Ovary (tissue), 7 donors: ENCODE measurements at regions not wholly inside any gene's neighbourhood (a gene's known extent, or its start where the extent isn't known, plus 50 kb on each side); places are given as distances from the start of the nearest gene placed in this dataset.

Experiments used
- DNase-seq, 5 donors: peaks; one replicate each; pipeline ENCODE4 v3.0.0-alpha.2; 2019 to 2020
- H3K27ac ChIP-seq, 2 donors: fragments of 200-600 bp; one replicate each; pipeline versions ENCODE4 v1.5.1 to v1.8.0; 2019 to 2022
- H3K27me3 ChIP-seq: fragments of 200-600 bp; one replicate; pipeline ENCODE4 v1.8.0; 2022
- H3K36me3 ChIP-seq: fragments of 200-600 bp; sonication (generic); one replicate; pipeline ENCODE4 v1.5.1; 2019
- H3K4me1 ChIP-seq: one replicate; pipeline ENCODE4 v1.8.1; 2013; ENCODE audit warnings: mild to moderate bottlenecking, moderate library complexity; ENCODE audit not compliant: insufficient read depth
- H3K4me3 ChIP-seq: fragments of 200-600 bp; sonication (generic); one replicate; pipeline ENCODE4 v1.5.1; 2017
- H3K9me3 ChIP-seq, 2 donors: fragments of 200-600 bp in 1 of 2; sonication (generic) in 1 of 2; one replicate each; pipeline versions ENCODE4 v1.5.1 to v1.8.1; 2013 to 2019; ENCODE audit warnings: mild to moderate bottlenecking in 1 of 2, moderate library complexity in 1 of 2
- CTCF ChIP-seq, 3 donors: fragments of 450-650 bp in 2 of 3; fragments of 200-600 bp in 1 of 3; IDR thresholded peaks; one replicate each; pipeline versions ENCODE4 v1.5.1 to v1.8.0; 2016 to 2022; ENCODE audit warnings: antibody characterized with exemption in 3 of 3, mild to moderate bottlenecking in 1 of 3
- EP300 ChIP-seq: sonication (generic); formaldehyde crosslinking; IDR thresholded peaks from one replicate; pipeline ENCODE4 v1.6.1; 2017; ENCODE audit warnings: antibody characterized with exemption
- POLR2A ChIP-seq: fragments of 450-650 bp; IDR thresholded peaks from one replicate; pipeline ENCODE4 v1.6.1; 2017; ENCODE audit warnings: antibody characterized with exemption, mild to moderate bottlenecking, moderate library complexity
- WGBS, 3 donors: extraction: QIAGEN DNeasy Blood & Tissue Kit in 1 of 3; methylation state at CpG; one replicate each; pipeline versions ENCODE4 v1.1.5 to v1.1.7; 2013 to 2017; 5-methylcytosine and 5-hydroxymethylcytosine counted together
- intact Hi-C, 4 donors: fragments of 100-400 bp; cut with DNase I; formaldehyde crosslinking; loops; one replicate each; pipeline versions ENCODE4 v1.11.0 to v1.15.1; 2022 to 2023
- donor health status: DM: no; HTN: no; CAD: no; lungs with moderate emphysema.
- donor health status: DM: no; HTN: no; CAD: no.
- donor health status: Bipolar disorder and iron deficiency.
- donor health status: DM: no; HTN: no; CAD: no.
- donor health status: DM: yes; HTN: yes; CAD: no.

DNA sequence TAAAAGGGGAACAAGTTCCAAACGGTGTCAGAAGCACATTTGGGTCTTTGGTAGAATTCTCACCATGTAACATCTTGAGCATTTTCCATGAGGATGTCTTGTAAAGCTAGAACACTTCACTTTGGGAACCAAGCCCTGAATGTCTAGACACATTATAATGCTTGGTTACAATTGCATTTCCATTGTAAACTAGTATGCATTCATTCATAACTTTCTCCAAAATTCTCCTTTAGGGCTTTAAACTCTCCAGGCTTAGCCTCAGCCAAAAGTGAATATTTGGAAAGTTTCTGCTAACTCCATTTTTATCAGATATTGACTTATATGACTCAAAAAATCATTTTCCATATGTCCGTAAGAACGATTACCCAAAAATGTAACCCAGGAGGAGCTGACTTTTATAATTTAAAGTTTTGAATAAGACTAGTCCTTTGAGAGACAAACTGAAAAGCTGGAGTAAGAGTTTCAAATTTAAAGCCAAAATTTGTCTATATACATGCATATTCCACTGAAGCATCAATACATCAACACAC is 1170.4 kb downstream of the EFNB2 start:
- Histone ChIP-seq H3K27ac (no peak overlapping the region), H3K9me3 (no peaks in the 10 kb centered on the region), H3K4me1 (no peaks in the 10 kb centered on the region), H3K27me3 (no peaks in the 10 kb centered on the region), H3K36me3 (no peaks in the 10 kb centered on the region), H3K4me3 (no peak overlapping the region)
- 82 to 88% (median 87%) methylated on average over 3 of the region's 3 CpGs for WGBS, 3 donors
- intact Hi-C loops, result no loop called here
- no peak for DNase-seq
- TF ChIP-seq POLR2A (no peak), EP300 (no peak), CTCF (IDR thresholded peaks at IDR 0.05) (no peak)

- no peak for DNase-seq
- no peaks in the 10 kb centered on the region for H3K4me1 ChIP-seq
- H3K27ac ChIP-seq, result no peak overlapping the region
- H3K4me3 ChIP-seq, result no peak overlapping the region
- intact Hi-C loops, result no loop called here
- TF ChIP-seq POLR2A (no peak), EP300 (no peak), CTCF (IDR thresholded peaks at IDR 0.05) (no peak)
- 34 to 39% (median 36%) methylated on average over 3 of the region's 3 CpGs for WGBS, 3 donors
- no peaks in the 10 kb centered on the region for H3K36me3 ChIP-seq
- H3K27me3 ChIP-seq, result no peaks in the 10 kb centered on the region
- H3K9me3 ChIP-seq, result no peaks in the 10 kb centered on the region
These were observed 1171.3 kb downstream of the EFNB2 start for GRCh38 chr13:105364191-105364590.

GRCh38 chr13:105363261-105364190 is 1171.9 kb downstream of the EFNB2 start:
- no peak for DNase-seq
- intact Hi-C loops, result no loop called here

DNA sequence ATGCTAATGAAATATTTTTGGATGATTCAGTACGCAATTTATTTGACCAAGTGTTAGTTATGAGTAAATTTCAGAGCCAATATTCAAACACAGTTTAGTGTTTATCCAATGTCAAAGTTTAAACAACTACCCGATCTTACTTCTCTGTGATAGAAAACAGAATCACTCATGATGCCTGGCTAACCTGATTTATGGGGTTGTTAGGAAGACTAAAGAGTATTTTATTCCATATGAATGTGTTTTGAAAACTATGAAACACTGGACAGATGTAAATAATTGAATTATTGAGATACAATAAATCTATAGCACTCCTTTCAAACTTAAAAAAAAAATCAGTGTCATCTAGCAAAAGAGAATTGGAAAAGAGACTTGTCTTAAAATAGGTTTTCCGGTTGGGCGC is 1181.8 kb downstream of the EFNB2 start:
- no peak overlapping the region for H3K4me3 ChIP-seq
- H3K9me3 ChIP-seq, result no peaks in the 10 kb centered on the region
- 69 to 80% (median 72%) methylated on average over 4 of the region's 4 CpGs for WGBS, 3 donors
- H3K27ac ChIP-seq, result no peak overlapping the region
- no peaks in the 10 kb centered on the region for H3K27me3 ChIP-seq
- H3K4me1 ChIP-seq, result no peaks in the 10 kb centered on the region
- TF ChIP-seq POLR2A (no peak), CTCF (IDR thresholded peaks at IDR 0.05) (no peak), EP300 (no peak)
- DNase-seq, result no peak
- H3K36me3 ChIP-seq, result no peaks in the 10 kb centered on the region
- intact Hi-C loops, result no loop called here

More at GRCh38 chr13:105363261-105364190, 1171.9 kb downstream of the EFNB2 start:
- Histone ChIP-seq H3K4me1 (no peaks in the 10 kb centered on the region), H3K36me3 (no peaks in the 10 kb centered on the region), H3K27ac (no peak overlapping the region), H3K27me3 (no peaks in the 10 kb centered on the region), H3K4me3 (no peak overlapping the region), H3K9me3 (no peaks in the 10 kb centered on the region)
- no peak for TF ChIP-seq CTCF (IDR thresholded peaks at IDR 0.05)
- no peak for TF ChIP-seq EP300
- TF ChIP-seq POLR2A, result no peak
- WGBS, 3 donors, result 3 to 8% (median 3%) methylated on average over 8 of the region's 8 CpGs
